ENCODE measurements at regions not wholly inside any gene's neighbourhood (a gene's known extent, or its start where the extent isn't known, plus 50 kb on each side); places are given as distances from the start of the nearest gene placed in this dataset.
"Not testable (repeated sequence)": the region's sequence is repeated elsewhere in the genome, so short reads cannot be mapped to it uniquely, and the experiment has no call there.

- DNase-seq (peak in 2 of 3 donors; percentile 47 to 68), ATAC-seq (ENCODE audit: insufficient read depth, low FRiP score) (no peak)
- peak; percentile 18 for TF ChIP-seq CTCF (IDR thresholded peaks at IDR 0.05; ENCODE audit: control extremely low read depth, extremely low read depth)
- no peaks in the 10 kb centered on the region for H3K36me3 ChIP-seq (ENCODE audit: control insufficient read depth in 4 of 4, insufficient read depth in 4 of 4, low read length in 4 of 4)
- no peaks in the 10 kb centered on the region for H3K9me3 ChIP-seq (ENCODE audit: control insufficient read depth in 4 of 4, insufficient read depth in 3 of 4, low read length in 3 of 4)
- H3K27me3 ChIP-seq (ENCODE audit: control insufficient read depth in 3 of 3, insufficient read depth in 3 of 3, low read length in 2 of 3) = no peaks in the 10 kb centered on the region
- H3K9ac ChIP-seq (ENCODE audit: insufficient read depth in 1 of 2, low read length in 2 of 2) = no peak overlapping the region
- no peaks in the 10 kb centered on the region for H3K4me1 ChIP-seq (ENCODE audit: control insufficient read depth in 5 of 5, insufficient read depth in 5 of 5, low read length in 5 of 5)
- H3K4me3 ChIP-seq = no peak overlapping the region
- H3K27ac ChIP-seq (ENCODE audit: low read depth in 1 of 2, low read length in 1 of 2) = no peak overlapping the region
- WGBS, 2 donors = 0 to 4% methylated on average over 1 of the region's 1 CpG
These were observed 571.0 kb upstream of the KLHL4 start for GRCh38 chrX:86946569-86946968.

- H3K27me3 ChIP-seq (ENCODE audit: control insufficient read depth in 3 of 3, insufficient read depth in 3 of 3, low read length in 2 of 3) = no peaks in the 10 kb centered on the region
- H3K27ac ChIP-seq (ENCODE audit: low read depth in 1 of 2, low read length in 1 of 2) = no peak overlapping the region
- H3K4me3 ChIP-seq = no peak overlapping the region
- H3K9me3 ChIP-seq (ENCODE audit: control insufficient read depth in 4 of 4, insufficient read depth in 3 of 4, low read length in 3 of 4) = peaks cover 0 to 7% (median 2%) of the 10 kb centered on the region in 4 donors
- no peak overlapping the region for H3K9ac ChIP-seq (ENCODE audit: insufficient read depth in 1 of 2, low read length in 2 of 2)
- ATAC-seq (ENCODE audit: insufficient read depth, low FRiP score) = no peak
- H3K4me1 ChIP-seq (ENCODE audit: control insufficient read depth in 5 of 5, insufficient read depth in 5 of 5, low read length in 5 of 5) = no peaks in the 10 kb centered on the region
- DNase-seq = no peak
- H3K36me3 ChIP-seq (ENCODE audit: control insufficient read depth in 4 of 4, insufficient read depth in 4 of 4, low read length in 4 of 4) = no peaks in the 10 kb centered on the region
- TF ChIP-seq CTCF (IDR thresholded peaks at IDR 0.05; ENCODE audit: control extremely low read depth, extremely low read depth) = no peak
These were observed 553.3 kb upstream of the KLHL4 start for GRCh38 chrX:86964321-86964720.

GRCh38 chrX:86981326-86981879 lies 536.2 kb upstream of the KLHL4 start:
- no peak overlapping the region for H3K27ac ChIP-seq (ENCODE audit: low read depth in 1 of 2, low read length in 1 of 2)
- TF ChIP-seq CTCF (IDR thresholded peaks at IDR 0.05; ENCODE audit: control extremely low read depth, extremely low read depth) = no peak
- no peak overlapping the region for H3K4me3 ChIP-seq
- H3K4me1 ChIP-seq (ENCODE audit: control insufficient read depth in 5 of 5, insufficient read depth in 5 of 5, low read length in 5 of 5) = no peaks in the 10 kb centered on the region
- no peak overlapping the region for H3K9ac ChIP-seq (ENCODE audit: insufficient read depth in 1 of 2, low read length in 2 of 2)
- ATAC-seq (ENCODE audit: insufficient read depth, low FRiP score) (no peak), DNase-seq (no peak)
- no peaks in the 10 kb centered on the region for H3K36me3 ChIP-seq (ENCODE audit: control insufficient read depth in 4 of 4, insufficient read depth in 4 of 4, low read length in 4 of 4)
- H3K27me3 ChIP-seq (ENCODE audit: control insufficient read depth in 3 of 3, insufficient read depth in 3 of 3, low read length in 2 of 3) = peaks cover 0 to 4% (median 0%) of the 10 kb centered on the region in 3 donors
- H3K9me3 ChIP-seq (ENCODE audit: control insufficient read depth in 4 of 4, insufficient read depth in 3 of 4, low read length in 3 of 4) = no peaks in the 10 kb centered on the region
- WGBS, 2 donors = 69 to 79% methylated on average over 1 to 2 of the region's 2 CpGs

GRCh38 chrX:86987351-86987750 lies 530.3 kb upstream of the KLHL4 start:
- not testable (repeated sequence) for ATAC-seq (ENCODE audit: insufficient read depth, low FRiP score); H3K4me3 ChIP-seq; H3K4me1 ChIP-seq (ENCODE audit: control insufficient read depth in 5 of 5, insufficient read depth in 5 of 5, low read length in 5 of 5); H3K9ac ChIP-seq (ENCODE audit: insufficient read depth in 1 of 2, low read length in 2 of 2); H3K9me3 ChIP-seq (ENCODE audit: control insufficient read depth in 4 of 4, insufficient read depth in 3 of 4, low read length in 3 of 4); H3K27me3 ChIP-seq (ENCODE audit: control insufficient read depth in 3 of 3, insufficient read depth in 3 of 3, low read length in 2 of 3); DNase-seq; H3K36me3 ChIP-seq (ENCODE audit: control insufficient read depth in 4 of 4, insufficient read depth in 4 of 4, low read length in 4 of 4); H3K27ac ChIP-seq (ENCODE audit: low read depth in 1 of 2, low read length in 1 of 2)
- WGBS, 2 donors = 67 to 83% methylated on average over 4 of the region's 4 CpGs

All from lung (tissue), 11 donors.